H1 (cell line): ENCODE measurements at regions not wholly inside any gene's neighbourhood (a gene's known extent, or its start where the extent isn't known, plus 50 kb on each side); places are given as distances from the start of the nearest gene placed in this dataset.

Source experiments
- CTCF ChIA-PET: fragments of 300-600 bp; sonication (Branson Sonifier 250); formaldehyde crosslinking; loops from one replicate; lab custom pipeline; 2021; ENCODE audit not compliant: partially characterized antibody; lab: Charles Lee
- POLR2A ChIA-PET: fragments of 300-600 bp; sonication (Branson Sonifier 250); formaldehyde crosslinking; loops from one replicate; lab custom pipeline; 2021; ENCODE audit warnings: inconsistent platforms; ENCODE audit not compliant: partially characterized antibody; lab: Charles Lee
- DNase-seq, 2 experiments: peaks; one replicate each; pipeline versions ENCODE4 v3.0.0 to v3.0.0-alpha.2; 2010 to 2022; ENCODE audit warnings: low spot score in 2 of 2, low read depth in 1 of 2, mixed read lengths in 1 of 2
- FAIRE-seq: peaks from 2 replicates; lab custom pipeline; 2011; peaks lifted over from hg19 to GRCh38; lab: Jason Lieb, UNC
- H2AFZ ChIP-seq: 2 replicates; pipeline ENCODE4 v1.8.1; 2012; ENCODE audit warnings: low read length, inconsistent platforms
- H2AK5ac ChIP-seq: 2 replicates; pipeline ENCODE4 v1.6.1; 2013; ENCODE audit warnings: low read depth, low read length
- H2BK120ac ChIP-seq: replicated peaks from 2 replicates; pipeline ENCODE3; 2013; ENCODE audit warnings: low read depth, low read length, inconsistent platforms
- H2BK12ac ChIP-seq: 2 replicates; pipeline ENCODE4 v1.6.1; 2013; ENCODE audit warnings: low read depth, low read length
- H2BK15ac ChIP-seq: 2 replicates; pipeline ENCODE4 v1.6.1; 2013; ENCODE audit warnings: low read length
- H2BK20ac ChIP-seq: 2 replicates; pipeline ENCODE4 v1.6.1; 2013; ENCODE audit warnings: low read length
- H2BK5ac ChIP-seq: 2 replicates; pipeline ENCODE4 v1.6.1; 2013; ENCODE audit warnings: low read depth, low read length
- H3K14ac ChIP-seq: 2 replicates; pipeline ENCODE4 v1.6.1; 2013; ENCODE audit warnings: inconsistent platforms; ENCODE audit not compliant: insufficient read length
- H3K18ac ChIP-seq: 2 replicates; pipeline ENCODE4 v1.6.1; 2013; ENCODE audit warnings: low read length; ENCODE audit errors: extremely low read depth
- H3K23ac ChIP-seq: 2 replicates; pipeline ENCODE4 v1.6.1; 2013; ENCODE audit warnings: inconsistent platforms; ENCODE audit not compliant: insufficient read length
- H3K23me2 ChIP-seq: 2 replicates; pipeline ENCODE4 v1.6.1; 2013; ENCODE audit warnings: low read depth, low read length
- H3K27ac ChIP-seq: 2 replicates; pipeline ENCODE4 v1.6.1; 2011; ENCODE audit warnings: low read depth, low read length, inconsistent platforms
- H3K27me3 ChIP-seq, 4 experiments: replicated peaks in 1 of 4; 1 replicate in 1 of 4; 2 replicates in 3 of 4; pipeline versions ENCODE4 v1.6.1 to v1.8.1; 2011 to 2013; ENCODE audit warnings: low read length in 3 of 4, mild to moderate bottlenecking in 3 of 4, inconsistent platforms in 2 of 4, mixed read lengths in 2 of 4, moderate library complexity in 1 of 4; ENCODE audit not compliant: control insufficient read depth in 3 of 4, insufficient read depth in 3 of 4; ENCODE audit errors: extremely low read depth in 1 of 4
- H3K36me3 ChIP-seq, 4 experiments: 2 replicates each; pipeline versions ENCODE4 v1.6.1 to v1.8.1; 2011 to 2013; ENCODE audit warnings: mild to moderate bottlenecking in 4 of 4, low read length in 3 of 4, moderate library complexity in 2 of 4, control low read depth in 1 of 4, inconsistent platforms in 1 of 4; ENCODE audit not compliant: insufficient read depth in 4 of 4, control insufficient read depth in 2 of 4
- H3K4ac ChIP-seq: replicated peaks from 2 replicates; pipeline ENCODE3; 2013; ENCODE audit warnings: low read length, low read depth, mixed read lengths, inconsistent platforms; ENCODE audit not compliant: insufficient read length
- H3K4me1 ChIP-seq, 4 experiments: replicated peaks in 1 of 4; 1 replicate in 1 of 4; 2 replicates in 3 of 4; pipeline versions ENCODE4 v1.6.1 to v1.8.1; 2011 to 2013; ENCODE audit warnings: low read length in 3 of 4, inconsistent platforms in 2 of 4, mixed read lengths in 1 of 4; ENCODE audit not compliant: insufficient read depth in 4 of 4, control insufficient read depth in 3 of 4
- H3K4me2 ChIP-seq, 2 experiments: 2 replicates each; pipeline versions ENCODE4 v1.6.1 to v1.8.1; 2011 to 2013; ENCODE audit warnings: low read depth in 2 of 2, low read length in 2 of 2, control low read depth in 1 of 2, inconsistent platforms in 1 of 2, mild to moderate bottlenecking in 1 of 2; ENCODE audit not compliant: insufficient read depth in 1 of 2
- H3K4me3 ChIP-seq, 4 experiments: fragments of 200-600, 300-600 bp in 1 of 4; sonication (generic), shearing (Covaris generic), sonication (Bioruptor Twin) in 1 of 4; 2 replicates each; pipeline versions ENCODE4 v1.5.1 to v1.8.1; 2011 to 2016; ENCODE audit warnings: low read length in 4 of 4, low read depth in 3 of 4, control low read depth in 2 of 4, inconsistent platforms in 2 of 4, mild to moderate bottlenecking in 2 of 4, mixed read lengths in 1 of 4, moderate library complexity in 1 of 4; ENCODE audit not compliant: insufficient read depth in 2 of 4; ENCODE audit errors: extremely low read depth in 1 of 4
- H3K56ac ChIP-seq: replicated peaks from 2 replicates; pipeline ENCODE3; 2013; ENCODE audit warnings: low read depth, mild to moderate bottlenecking, mixed read lengths, low read length, inconsistent platforms; ENCODE audit not compliant: insufficient read length
- H3K79me1 ChIP-seq: 2 replicates; pipeline ENCODE4 v1.6.1; 2013; ENCODE audit warnings: low read depth, low read length, control low read depth
- H3K79me2 ChIP-seq, 2 experiments: 2 replicates each; pipeline versions ENCODE4 v1.6.1 to v1.8.1; 2012 to 2013; ENCODE audit warnings: low read length in 2 of 2, mild to moderate bottlenecking in 2 of 2, inconsistent platforms in 1 of 2; ENCODE audit not compliant: insufficient read depth in 2 of 2, control insufficient read depth in 1 of 2
- H3K9ac ChIP-seq, 4 experiments: replicated peaks in 1 of 4; 1 replicate in 1 of 4; 2 replicates in 3 of 4; pipeline versions ENCODE4 v1.6.1 to v1.8.1; 2011 to 2013; ENCODE audit warnings: low read depth in 3 of 4, low read length in 3 of 4, control low read depth in 2 of 4, mild to moderate bottlenecking in 2 of 4, moderate library complexity in 2 of 4, inconsistent platforms in 1 of 4; ENCODE audit errors: extremely low read depth in 1 of 4
- H3K9me3 ChIP-seq, 2 experiments: 2 replicates each; pipeline versions ENCODE4 v1.6.1 to v1.8.1; 2012 to 2013; ENCODE audit warnings: mild to moderate bottlenecking in 2 of 2, moderate library complexity in 2 of 2, control low read depth in 1 of 2, inconsistent platforms in 1 of 2, low read depth in 1 of 2, low read length in 1 of 2, mixed read lengths in 1 of 2; ENCODE audit not compliant: insufficient read depth in 2 of 2
- H4K20me1 ChIP-seq, 2 experiments: replicated peaks in 1 of 2; 2 replicates each; pipeline versions ENCODE3 to v1.8.1; 2011 to 2013; ENCODE audit warnings: inconsistent platforms in 2 of 2, low read length in 2 of 2, mild to moderate bottlenecking in 1 of 2; ENCODE audit not compliant: insufficient read depth in 2 of 2, control insufficient read depth in 1 of 2
- H4K5ac ChIP-seq: 2 replicates; pipeline ENCODE4 v1.6.1; 2013; ENCODE audit warnings: low read length, low read depth, mixed read lengths, inconsistent platforms; ENCODE audit not compliant: insufficient read length
- H4K8ac ChIP-seq: 2 replicates; pipeline ENCODE4 v1.8.0; 2013; ENCODE audit warnings: mild to moderate bottlenecking, moderate library complexity, low read length, inconsistent platforms; ENCODE audit not compliant: insufficient read depth; ENCODE audit errors: extremely low read depth
- H4K91ac ChIP-seq: replicated peaks from 2 replicates; pipeline ENCODE3; 2013; ENCODE audit warnings: low read length, mixed read lengths, inconsistent platforms; ENCODE audit not compliant: insufficient read length
- CTBP2 ChIP-seq: IDR thresholded peaks from 2 replicates; pipeline ENCODE4 v1.7.0; 2011; ENCODE audit warnings: borderline replicate concordance, mild to moderate bottlenecking, moderate library complexity, mixed read lengths, low read length; ENCODE audit not compliant: insufficient read depth, insufficient read length
- KDM1A ChIP-seq: fragments of 200-600, 300-600 bp; sonication (generic); IDR thresholded peaks from 2 replicates; pipeline ENCODE4 v1.7.1; 2016; ENCODE audit warnings: mild to moderate bottlenecking, low read length, borderline replicate concordance
- KDM4A ChIP-seq: IDR thresholded peaks from one replicate; pipeline ENCODE4 v1.7.1; 2012; ENCODE audit warnings: low read depth, mild to moderate bottlenecking, moderate library complexity, low read length, inconsistent platforms; ENCODE audit not compliant: severe bottlenecking
- KDM5A ChIP-seq: fragments of 200-600 bp; IDR thresholded peaks from 2 replicates; pipeline ENCODE4 v1.7.1; 2012; ENCODE audit warnings: mild to moderate bottlenecking, low read length, inconsistent platforms, mixed read lengths
- RXRA ChIP-seq: IDR thresholded peaks from 2 replicates; pipeline ENCODE4 v1.6.1; 2011; ENCODE audit warnings: low read depth, mild to moderate bottlenecking, low read length, moderate library complexity; ENCODE audit not compliant: insufficient read depth
- SAP30 ChIP-seq: fragments of 300-600 bp; sonication (generic); IDR thresholded peaks from 2 replicates; pipeline ENCODE4 v1.7.1; 2012; ENCODE audit warnings: low read length, moderate library complexity, mild to moderate bottlenecking, inconsistent platforms; ENCODE audit not compliant: insufficient read depth, insufficient replicate concordance
- SIN3A ChIP-seq, 2 experiments: IDR thresholded peaks in 1 of 2; conservative IDR thresholded peaks in 1 of 2; 2 replicates each; pipeline ENCODE4 v1.6.1; 2011 to 2012; ENCODE audit warnings: low read length in 2 of 2, improper control_type of control experiment in 1 of 2, low read depth in 1 of 2, mild to moderate bottlenecking in 1 of 2
- SIRT6 ChIP-seq: IDR thresholded peaks from one replicate; pipeline ENCODE4 v1.7.1; 2012; ENCODE audit warnings: low read length, inconsistent platforms
- SP2 ChIP-seq: IDR thresholded peaks from 2 replicates; pipeline ENCODE4 v1.6.1; 2012; ENCODE audit warnings: mild to moderate bottlenecking, low read length, inconsistent platforms
- TAF1 ChIP-seq: IDR thresholded peaks from 2 replicates; pipeline ENCODE4 v1.6.1; 2011; ENCODE audit warnings: mild to moderate bottlenecking, low read depth, low read length
- TBP ChIP-seq: IDR thresholded peaks from 2 replicates; pipeline ENCODE4 v1.6.1; 2011; ENCODE audit warnings: low read depth, low read length, improper control_type of control experiment
- WGBS, 2 experiments: shearing (Covaris generic) in 1 of 2; methylation state at CpG; one replicate each; pipeline versions ENCODE4 v1.1.6 to v1.1.7; 2013 to 2015; ENCODE audit warnings: low lambda C conversion rate in 2 of 2, mixed read lengths in 2 of 2, inconsistent platforms in 1 of 2, low coverage in 1 of 2, missing lambda C conversion rate in 1 of 2; ENCODE audit not compliant: insufficient replicate concordance in 2 of 2, insufficient coverage in 1 of 2, insufficient read length in 1 of 2; ENCODE audit errors: extremely low coverage in 1 of 2, missing lambda C conversion rate in 1 of 2; 5-methylcytosine and 5-hydroxymethylcytosine counted together
- TF ChIP-seq, protein P1 (sequence below), 3 experiments: IDR thresholded peaks; 1 replicate in 2 of 3; 2 replicates in 1 of 3; pipeline versions ENCODE4 v1.5.1 to v1.6.1; 2011; ENCODE audit warnings: low read length in 3 of 3, mild to moderate bottlenecking in 3 of 3, inconsistent platforms in 2 of 3, low read depth in 1 of 3, moderate library complexity in 1 of 3; ENCODE audit not compliant: insufficient read depth in 1 of 3; ENCODE audit errors: control extremely low read depth in 1 of 3

DNA sequence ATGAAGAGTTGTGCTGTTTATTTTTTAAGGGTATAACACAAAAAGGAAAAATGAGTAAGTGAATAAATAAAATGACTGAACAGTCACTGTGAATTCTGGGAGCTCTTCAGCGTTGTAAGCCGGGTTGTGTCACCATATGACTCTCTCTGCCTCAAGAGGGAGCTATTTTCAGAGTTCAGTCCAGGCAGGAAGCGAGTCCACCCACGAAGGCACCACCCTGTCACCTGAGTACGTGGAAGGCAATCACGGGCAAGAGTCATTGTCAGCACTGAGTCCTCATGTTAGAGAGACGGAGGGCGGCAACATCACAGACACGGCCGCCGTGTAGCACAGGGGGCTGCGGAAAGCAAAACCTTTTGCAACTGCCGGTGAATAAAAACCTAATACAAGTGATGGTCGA, 227.6 kb downstream of the UTP18 start:
- H4K91ac ChIP-seq = no peak overlapping the region
- H3K4me1 ChIP-seq = no peaks in the 10 kb centered on the region
- no peaks in the 10 kb centered on the region for H3K79me1 ChIP-seq
- WGBS, 2 experiments = 56% methylated on average over 14 of the region's 14 CpGs; no CpG with 5 or more reads in 1 of the 2 experiments
- H3K4me2 ChIP-seq = no peak overlapping the region; a peak in 1 of 4 replicates
- DNase-seq = peak in 1 of 2 experiments; percentile 69
- CTCF ChIA-PET = interaction anchor here (0.5 to 4.4 kb wide), 37 partner anchors 9 to 1125 kb away, joined by 3 to 32 read pairs (median 4); no protein-coding TSS in a partner anchor
- H3K9ac ChIP-seq = no peak overlapping the region
- no peak overlapping the region for H3K18ac ChIP-seq
- H4K5ac ChIP-seq = no peak overlapping the region
- H3K4ac ChIP-seq = no peak overlapping the region
- no peak overlapping the region for H3K56ac ChIP-seq
- H3K14ac ChIP-seq = no peak overlapping the region
- no peak overlapping the region for H3K27ac ChIP-seq
- no peaks in the 10 kb centered on the region for H3K36me3 ChIP-seq
- H2AK5ac ChIP-seq = no peak overlapping the region
- H2BK12ac ChIP-seq = no peak overlapping the region
- H4K8ac ChIP-seq = no peak overlapping the region
- H3K23ac ChIP-seq = no peak overlapping the region
- no peaks in the 10 kb centered on the region for H4K20me1 ChIP-seq
- H2BK15ac ChIP-seq = no peak overlapping the region
- no peaks in the 10 kb centered on the region for H3K27me3 ChIP-seq
- H3K9me3 ChIP-seq = no peaks in the 10 kb centered on the region
- no peak overlapping the region for H2BK20ac ChIP-seq
- no peak overlapping the region for H3K4me3 ChIP-seq
- POLR2A ChIA-PET = no interaction called here
- no peak overlapping the region for H2BK120ac ChIP-seq
- H2AFZ ChIP-seq = peak overlapping the region; percentile 79
- peak; percentile 87 for FAIRE-seq
- H3K79me2 ChIP-seq = no peaks in the 10 kb centered on the region
- no peaks in the 10 kb centered on the region for H3K23me2 ChIP-seq
- no peak overlapping the region for H2BK5ac ChIP-seq
- TF ChIP-seq, protein P1, sequence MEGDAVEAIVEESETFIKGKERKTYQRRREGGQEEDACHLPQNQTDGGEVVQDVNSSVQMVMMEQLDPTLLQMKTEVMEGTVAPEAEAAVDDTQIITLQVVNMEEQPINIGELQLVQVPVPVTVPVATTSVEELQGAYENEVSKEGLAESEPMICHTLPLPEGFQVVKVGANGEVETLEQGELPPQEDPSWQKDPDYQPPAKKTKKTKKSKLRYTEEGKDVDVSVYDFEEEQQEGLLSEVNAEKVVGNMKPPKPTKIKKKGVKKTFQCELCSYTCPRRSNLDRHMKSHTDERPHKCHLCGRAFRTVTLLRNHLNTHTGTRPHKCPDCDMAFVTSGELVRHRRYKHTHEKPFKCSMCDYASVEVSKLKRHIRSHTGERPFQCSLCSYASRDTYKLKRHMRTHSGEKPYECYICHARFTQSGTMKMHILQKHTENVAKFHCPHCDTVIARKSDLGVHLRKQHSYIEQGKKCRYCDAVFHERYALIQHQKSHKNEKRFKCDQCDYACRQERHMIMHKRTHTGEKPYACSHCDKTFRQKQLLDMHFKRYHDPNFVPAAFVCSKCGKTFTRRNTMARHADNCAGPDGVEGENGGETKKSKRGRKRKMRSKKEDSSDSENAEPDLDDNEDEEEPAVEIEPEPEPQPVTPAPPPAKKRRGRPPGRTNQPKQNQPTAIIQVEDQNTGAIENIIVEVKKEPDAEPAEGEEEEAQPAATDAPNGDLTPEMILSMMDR (IDR thresholded peaks at IDR 0.05; ENCODE audit: control extremely low read depth in 1 of 3, insufficient read depth in 1 of 3, low read depth in 1 of 3, low read length in 3 of 3) = peak; percentile 57 to 86 (median 58)
- TF ChIP-seq SAP30 (no peak), KDM4A (no peak), SP2 (no peak), KDM5A (no peak), TBP (no peak), TAF1 (no peak), RXRA (no peak), KDM1A (no peak), SIN3A (conservative IDR thresholded peaks at IDR 0.05 in 1 of 2, IDR thresholded peaks at IDR 0.05 in 1 of 2; ENCODE audit: low read depth in 1 of 2, low read length in 2 of 2) (no peak), CTBP2 (no peak), SIRT6 (no peak)
